ENCODE measurements at regions not wholly inside any gene's neighbourhood (a gene's known extent, or its start where the extent isn't known, plus 50 kb on each side); places are given as distances from the start of the nearest gene placed in this dataset.

DNA sequence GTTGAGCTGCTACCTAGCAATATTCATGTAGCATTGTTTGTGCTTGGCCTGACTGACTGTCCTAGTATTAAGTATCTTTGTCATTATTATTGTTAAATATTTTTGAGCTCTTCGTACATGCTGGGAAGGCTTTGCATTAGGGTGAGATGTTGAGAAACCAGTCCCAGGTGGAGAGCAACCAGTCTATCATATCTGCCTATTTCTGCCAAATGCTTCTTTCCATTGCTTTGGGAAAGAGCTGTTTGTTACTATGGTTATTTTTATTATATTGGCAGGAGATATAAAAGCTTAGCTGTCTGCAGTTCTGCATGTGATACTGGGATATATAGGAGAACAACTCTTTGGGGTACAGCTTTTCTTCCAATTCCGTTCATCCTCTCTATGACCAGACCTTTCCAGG lies 85.1 kb downstream of the CLDN17 start:
- Histone ChIP-seq H3K9me3 (no peaks in the 10 kb centered on the region), H3K4me1 (ENCODE audit: control insufficient read depth in 1 of 2, insufficient read depth in 1 of 2, low read depth in 1 of 2, low read length in 1 of 2) (no peaks in the 10 kb centered on the region), H3K27me3 (no peaks in the 10 kb centered on the region), H3K4me3 (ENCODE audit: low read depth in 1 of 2, low read length in 1 of 2) (no peak overlapping the region), H3K27ac (no peak overlapping the region), H3K36me3 (no peaks in the 10 kb centered on the region)
- TF ChIP-seq, protein P1, sequence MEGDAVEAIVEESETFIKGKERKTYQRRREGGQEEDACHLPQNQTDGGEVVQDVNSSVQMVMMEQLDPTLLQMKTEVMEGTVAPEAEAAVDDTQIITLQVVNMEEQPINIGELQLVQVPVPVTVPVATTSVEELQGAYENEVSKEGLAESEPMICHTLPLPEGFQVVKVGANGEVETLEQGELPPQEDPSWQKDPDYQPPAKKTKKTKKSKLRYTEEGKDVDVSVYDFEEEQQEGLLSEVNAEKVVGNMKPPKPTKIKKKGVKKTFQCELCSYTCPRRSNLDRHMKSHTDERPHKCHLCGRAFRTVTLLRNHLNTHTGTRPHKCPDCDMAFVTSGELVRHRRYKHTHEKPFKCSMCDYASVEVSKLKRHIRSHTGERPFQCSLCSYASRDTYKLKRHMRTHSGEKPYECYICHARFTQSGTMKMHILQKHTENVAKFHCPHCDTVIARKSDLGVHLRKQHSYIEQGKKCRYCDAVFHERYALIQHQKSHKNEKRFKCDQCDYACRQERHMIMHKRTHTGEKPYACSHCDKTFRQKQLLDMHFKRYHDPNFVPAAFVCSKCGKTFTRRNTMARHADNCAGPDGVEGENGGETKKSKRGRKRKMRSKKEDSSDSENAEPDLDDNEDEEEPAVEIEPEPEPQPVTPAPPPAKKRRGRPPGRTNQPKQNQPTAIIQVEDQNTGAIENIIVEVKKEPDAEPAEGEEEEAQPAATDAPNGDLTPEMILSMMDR (IDR thresholded peaks at IDR 0.05), result no peak

DNA sequence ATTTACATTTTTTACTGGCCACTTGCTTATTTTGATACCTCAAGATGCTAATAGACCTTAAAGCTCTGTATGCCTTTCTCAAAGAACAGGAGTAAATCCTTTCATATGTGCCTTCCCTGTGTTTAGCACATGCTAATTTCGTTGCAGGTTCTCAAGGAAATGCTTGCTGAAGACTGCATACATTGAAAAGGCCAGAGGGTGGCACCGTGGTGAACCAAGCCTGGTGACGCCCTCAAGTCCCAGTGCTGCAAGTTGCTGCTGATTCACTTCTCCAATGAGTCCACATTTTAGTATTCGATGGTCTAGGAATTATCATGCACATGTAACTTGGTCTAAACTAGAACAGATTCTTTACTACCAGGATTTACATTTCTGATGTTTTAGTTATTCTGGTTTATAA lies 94.1 kb downstream of the CLDN17 start:
- Histone ChIP-seq H3K4me3 (ENCODE audit: low read depth in 1 of 2, low read length in 1 of 2) (no peak overlapping the region), H3K27me3 (no peaks in the 10 kb centered on the region), H3K27ac (no peak overlapping the region), H3K36me3 (no peaks in the 10 kb centered on the region), H3K9me3 (no peaks in the 10 kb centered on the region), H3K4me1 (ENCODE audit: control insufficient read depth in 1 of 2, insufficient read depth in 1 of 2, low read depth in 1 of 2, low read length in 1 of 2) (no peaks in the 10 kb centered on the region)
- TF ChIP-seq, protein P1 (IDR thresholded peaks at IDR 0.05), result no peak

DNA sequence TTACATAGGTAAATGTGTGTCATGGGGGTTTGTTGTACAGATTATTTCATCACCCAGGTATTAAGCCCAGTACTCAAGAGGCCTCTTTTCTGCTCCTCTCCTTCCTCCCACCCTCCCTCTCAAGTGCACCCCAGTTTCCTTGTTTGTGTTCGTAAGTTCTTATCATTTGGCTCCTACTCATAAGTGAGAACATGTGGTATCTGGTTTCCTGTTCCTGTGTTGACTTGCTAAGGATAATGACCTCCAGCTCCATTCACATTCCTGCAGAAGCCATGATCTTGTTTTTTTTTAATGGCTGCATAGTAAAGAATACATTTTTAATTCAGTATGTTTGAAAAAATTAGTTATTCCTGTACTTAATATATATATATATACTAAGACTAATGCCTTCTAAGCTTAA lies 107.7 kb downstream of the CLDN17 start:
- TF ChIP-seq, protein P1 (IDR thresholded peaks at IDR 0.05), result no peak

DNA sequence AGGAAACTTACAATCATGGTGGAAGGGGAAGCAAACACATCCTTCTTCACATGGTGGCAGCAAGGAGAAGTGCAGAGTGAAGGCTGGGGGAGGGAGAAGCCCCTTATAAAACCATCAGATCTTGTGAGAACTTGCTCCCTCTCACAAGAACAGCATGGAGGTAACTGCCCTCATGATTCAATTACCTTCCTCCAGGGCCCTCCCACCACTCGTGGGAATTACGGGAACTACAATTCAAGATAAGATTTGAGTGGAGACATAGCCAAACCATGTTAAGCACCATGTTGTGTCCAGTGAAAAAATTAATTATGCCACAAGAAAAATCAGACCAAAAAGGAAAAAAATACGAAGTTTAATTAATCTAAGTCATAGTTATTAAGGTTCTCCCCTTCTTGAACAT lies 109.5 kb downstream of the CLDN17 start:
- no peaks in the 10 kb centered on the region for H3K4me1 ChIP-seq (ENCODE audit: control insufficient read depth in 1 of 2, insufficient read depth in 1 of 2, low read depth in 1 of 2, low read length in 1 of 2)
- no peaks in the 10 kb centered on the region for H3K27me3 ChIP-seq
- no peaks in the 10 kb centered on the region for H3K9me3 ChIP-seq
- no peak overlapping the region for H3K27ac ChIP-seq
- TF ChIP-seq, protein P1 (IDR thresholded peaks at IDR 0.05), result no peak
- H3K36me3 ChIP-seq, result no peaks in the 10 kb centered on the region
- H3K4me3 ChIP-seq (ENCODE audit: low read depth in 1 of 2, low read length in 1 of 2), result no peak overlapping the region

More for the DNA sequence above, 107.7 kb downstream of the CLDN17 start:
- Histone ChIP-seq H3K4me3 (ENCODE audit: low read depth in 1 of 2, low read length in 1 of 2) (no peak overlapping the region), H3K9me3 (no peaks in the 10 kb centered on the region), H3K36me3 (no peaks in the 10 kb centered on the region), H3K27me3 (no peaks in the 10 kb centered on the region), H3K27ac (no peak overlapping the region), H3K4me1 (ENCODE audit: control insufficient read depth in 1 of 2, insufficient read depth in 1 of 2, low read depth in 1 of 2, low read length in 1 of 2) (no peaks in the 10 kb centered on the region)

DNA sequence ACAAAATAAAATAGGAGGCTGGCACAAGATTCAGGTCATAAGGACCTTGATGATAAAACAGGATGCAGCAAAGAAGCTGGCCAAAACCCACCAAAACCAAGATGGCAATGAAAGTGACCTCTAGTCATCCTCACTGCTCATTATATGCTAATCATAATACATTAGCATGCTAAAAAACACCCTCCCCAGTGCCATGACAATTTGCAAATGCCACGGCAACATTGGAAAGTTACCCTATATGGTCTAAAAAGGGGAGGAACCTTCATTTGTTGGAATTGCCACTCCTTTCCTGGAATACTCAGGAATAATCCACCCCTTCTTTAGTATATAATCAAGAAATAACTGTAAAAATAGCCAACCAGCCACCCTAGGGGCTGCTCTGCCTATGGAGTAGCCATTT lies 108.8 kb upstream of the GRIK1 start:
- no peaks in the 10 kb centered on the region for H3K27me3 ChIP-seq
- TF ChIP-seq, protein P1 (IDR thresholded peaks at IDR 0.05), result no peak

More for the DNA sequence above, 108.8 kb upstream of the GRIK1 start:
- no peaks in the 10 kb centered on the region for H3K9me3 ChIP-seq
- H3K27ac ChIP-seq, result no peak overlapping the region
- H3K36me3 ChIP-seq, result no peaks in the 10 kb centered on the region
- H3K4me3 ChIP-seq (ENCODE audit: low read depth in 1 of 2, low read length in 1 of 2), result no peak overlapping the region
- H3K4me1 ChIP-seq (ENCODE audit: control insufficient read depth in 1 of 2, insufficient read depth in 1 of 2, low read depth in 1 of 2, low read length in 1 of 2), result no peaks in the 10 kb centered on the region

All from neutrophil (primary cell).